Stimulated activated CD4-positive, alpha-beta T cell treated with anti-CD3 and anti-CD28 coated beads, TNF-alpha, amount 100 ng/mL, for 48 hours (primary cell): ENCODE measurements at regions not wholly inside any gene's neighbourhood (a gene's known extent, or its start where the extent isn't known, plus 50 kb on each side); places are given as distances from the start of the nearest gene placed in this dataset.

Source experiments
- DNase-seq, 3 donors: peaks; one replicate each; pipeline ENCODE4 v3.0.0-alpha.2; 2020; ENCODE audit warnings: low read depth in 3 of 3

GRCh38 chr2:219692521-219692920, 65.1 kb downstream of the SLC4A3 start:
- no peak for DNase-seq

GRCh38 chr2:219695145-219695709, 67.8 kb downstream of the SLC4A3 start:
- no peak for DNase-seq

GRCh38 chr2:219697811-219698747, 70.6 kb downstream of the SLC4A3 start:
- DNase-seq, result no peak

GRCh38 chr2:219698748-219699439, 71.5 kb downstream of the SLC4A3 start:
- DNase-seq, result no peak

DNA sequence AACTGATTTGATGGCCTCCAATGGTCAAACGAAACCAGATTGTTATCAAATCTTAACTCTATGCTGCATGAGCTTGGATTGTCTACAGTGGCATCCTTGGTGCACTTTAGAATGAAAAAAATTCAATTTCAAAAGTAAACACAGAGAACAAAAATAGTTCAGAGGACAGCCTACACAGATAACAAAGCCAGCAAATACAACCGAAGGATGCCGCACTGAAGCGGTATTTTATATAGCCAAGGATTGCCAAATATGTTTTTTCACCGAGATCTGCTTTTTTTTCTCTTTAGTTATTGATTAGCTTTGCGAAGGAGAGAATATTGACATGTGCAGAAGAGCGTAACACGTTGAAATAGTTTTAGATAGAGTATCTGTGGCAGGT, 72.0 kb downstream of the SLC4A3 start:
- no peak for DNase-seq

GRCh38 chr2:219701847-219702634, 74.6 kb downstream of the SLC4A3 start:
- no peak for DNase-seq

DNA sequence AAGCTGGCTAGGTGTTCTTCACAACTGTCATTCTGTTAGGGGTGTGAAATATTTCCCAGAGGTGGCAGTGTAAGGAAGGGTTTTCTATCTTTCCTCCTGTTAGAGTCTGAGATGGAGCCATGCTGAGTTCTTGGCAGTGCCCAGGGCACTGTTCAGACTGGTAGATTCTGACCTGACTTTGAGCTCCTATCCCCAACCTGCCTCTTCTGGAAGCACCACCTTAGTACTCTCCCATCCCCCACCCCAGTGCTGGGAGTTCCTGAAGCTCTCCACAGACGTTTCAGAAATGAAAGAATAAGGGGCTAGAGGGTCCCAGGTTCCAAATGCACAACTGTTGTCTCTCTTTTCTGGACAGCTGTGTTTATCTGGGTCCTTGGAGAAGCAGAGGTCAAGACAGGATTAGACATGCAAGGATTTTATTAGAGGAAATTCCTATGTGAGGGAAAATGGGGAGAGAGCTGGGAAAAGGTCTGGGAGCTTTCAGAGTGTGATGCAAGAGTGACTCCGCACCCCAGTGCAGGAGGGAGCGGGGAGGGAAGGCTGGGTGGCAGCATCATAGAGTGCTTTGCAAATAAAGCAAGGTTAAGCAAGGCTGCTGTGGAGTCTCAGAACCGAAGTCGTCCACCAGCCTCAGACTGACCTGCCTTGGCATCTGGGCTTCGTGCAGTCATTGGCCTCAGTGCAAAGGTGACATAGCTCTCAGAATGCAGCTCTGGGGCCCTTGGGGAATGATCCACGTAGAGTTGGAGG, 75.5 kb downstream of the SLC4A3 start:
- no peak for DNase-seq

DNA sequence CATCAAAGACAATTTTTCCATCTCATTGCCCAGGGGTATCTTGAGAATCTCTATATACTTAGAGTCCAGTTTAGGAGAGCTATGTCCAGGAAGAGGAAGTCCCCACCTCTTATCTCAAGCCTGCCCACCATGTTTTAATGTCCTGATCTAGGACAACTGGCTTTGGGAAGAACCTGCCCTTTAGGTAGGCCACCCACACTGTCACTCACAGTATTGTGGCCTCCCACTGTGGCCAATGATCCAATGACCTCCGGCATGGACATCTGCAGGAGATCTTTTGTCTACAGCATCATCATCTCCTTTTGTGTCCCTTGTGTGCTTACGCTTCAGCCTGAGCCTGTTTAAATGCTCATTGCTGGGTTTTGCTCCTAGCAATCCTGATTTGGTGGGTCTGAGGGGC, 77.4 kb downstream of the SLC4A3 start:
- no peak for DNase-seq

DNA sequence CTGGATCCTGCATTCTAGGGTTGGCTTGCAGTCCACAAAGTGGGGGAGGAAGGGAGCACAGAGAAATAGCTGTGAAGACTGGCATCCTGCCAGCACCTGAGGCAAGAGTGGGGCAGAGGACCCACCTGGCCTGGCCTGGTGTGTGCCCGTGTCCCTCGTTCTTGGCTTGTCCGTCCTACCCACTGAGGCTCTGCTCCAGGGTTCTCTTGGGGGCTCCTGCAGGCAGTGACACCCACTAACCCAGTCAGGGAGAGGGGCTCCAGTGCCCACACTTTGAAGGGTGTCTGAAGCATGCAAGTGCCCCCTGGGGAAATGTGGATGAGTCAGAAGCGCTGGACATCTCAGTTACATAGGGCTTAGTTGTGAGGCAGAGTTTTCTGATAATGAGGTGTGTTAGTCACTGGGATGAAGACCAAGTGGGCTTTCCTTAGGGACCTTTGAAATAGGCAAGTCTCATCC, 79.4 kb downstream of the SLC4A3 start:
- no peak for DNase-seq

- DNase-seq, result no peak
These were observed 80.3 kb downstream of the SLC4A3 start for GRCh38 chr2:219707496-219708285.

DNA sequence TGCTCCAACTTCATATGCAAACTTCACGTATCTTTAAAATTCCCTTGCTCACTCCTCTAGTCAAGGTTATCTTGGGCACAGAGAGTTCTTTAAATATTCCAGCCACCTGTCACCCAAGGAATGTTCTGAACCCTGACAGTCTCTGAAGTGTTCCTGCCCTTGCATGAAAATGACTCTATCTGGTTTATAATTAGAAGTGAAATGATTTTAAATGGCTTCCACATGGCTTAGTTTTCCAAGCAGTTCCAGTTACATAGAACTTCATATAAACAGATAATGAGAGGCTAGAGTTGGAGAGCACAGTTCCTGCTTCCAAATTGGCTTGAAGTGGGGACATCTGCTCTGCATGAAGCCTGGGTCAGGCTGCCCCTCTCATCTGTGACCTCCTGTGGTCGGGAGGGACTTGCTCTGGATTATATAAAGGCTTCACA, 81.9 kb downstream of the SLC4A3 start:
- DNase-seq, result no peak

DNA sequence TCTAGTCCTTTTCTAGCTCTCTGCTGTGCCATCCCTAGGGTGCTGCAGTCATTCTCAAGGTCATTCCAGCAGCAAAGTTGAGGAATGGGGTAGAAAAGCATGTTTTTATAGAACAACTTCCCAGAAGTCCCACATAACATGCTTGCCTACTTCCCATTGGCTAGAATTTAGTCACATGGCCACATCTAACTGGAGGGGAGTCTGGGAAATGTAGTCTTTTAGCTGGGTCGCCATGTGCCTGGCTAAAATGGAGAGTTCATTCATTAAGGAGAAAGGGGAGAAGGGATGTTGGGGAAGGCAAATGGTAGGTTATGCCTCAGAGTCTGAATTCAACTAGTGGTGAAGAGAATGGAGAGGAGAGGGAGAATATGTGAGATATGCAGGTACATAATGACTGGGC, 85.7 kb downstream of the SLC4A3 start:
- no peak for DNase-seq

DNA sequence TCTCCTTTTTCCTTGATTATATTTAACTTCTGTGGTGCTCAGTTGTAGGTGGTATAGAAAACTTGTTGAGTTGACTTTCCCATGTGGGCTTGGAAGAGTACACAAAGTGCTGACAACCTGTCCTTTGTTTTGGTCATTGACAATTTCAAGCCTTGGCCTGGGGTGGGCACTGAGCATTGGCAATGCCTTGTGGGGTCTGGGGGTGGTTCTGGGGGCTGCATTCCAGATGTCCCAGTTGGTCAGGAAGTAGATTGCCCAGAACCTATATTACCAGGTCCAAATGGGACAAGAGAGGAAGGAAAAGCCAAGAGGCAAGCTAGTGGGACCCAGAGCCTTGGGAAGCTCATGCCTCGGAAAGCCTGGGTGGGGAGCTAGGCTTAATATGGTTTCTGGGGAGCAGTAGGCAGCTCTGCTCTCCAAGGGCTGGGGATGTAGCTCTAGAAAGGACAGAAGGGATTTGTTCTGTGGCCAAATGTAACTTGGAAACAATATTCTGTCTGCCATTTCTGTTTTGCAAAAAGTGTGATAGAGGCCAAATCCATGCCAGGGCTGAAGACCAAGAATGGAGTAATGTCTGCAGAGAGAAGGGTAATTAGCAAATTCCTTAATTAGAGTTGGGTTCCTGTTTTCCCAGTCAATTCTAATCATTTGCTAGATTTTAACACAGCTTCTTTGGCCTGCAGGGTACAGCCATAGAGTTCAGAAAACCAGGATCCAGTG, 87.4 kb downstream of the SLC4A3 start:
- no peak for DNase-seq

DNA sequence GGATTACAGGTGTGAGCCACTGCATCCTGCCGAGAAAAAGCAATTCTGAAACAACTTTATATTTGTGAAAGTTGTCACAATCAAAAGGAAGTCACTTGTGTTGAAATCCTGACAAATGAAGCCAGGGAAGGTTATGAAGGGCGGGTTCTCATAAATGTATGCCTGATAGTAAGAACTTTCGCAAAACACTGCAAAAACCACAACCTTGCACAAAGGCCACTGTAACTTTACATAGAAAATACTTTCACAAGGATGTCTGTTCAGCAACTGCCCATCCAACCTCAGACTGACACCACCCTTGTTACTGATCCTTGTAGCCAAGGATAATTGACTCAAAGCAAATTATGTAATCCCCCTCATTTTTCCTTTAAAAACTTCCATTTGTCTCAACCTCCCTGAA, 90.6 kb downstream of the SLC4A3 start:
- DNase-seq, result no peak

- no peak for DNase-seq
These were observed 92.1 kb downstream of the SLC4A3 start for GRCh38 chr2:219719521-219719920.

DNA sequence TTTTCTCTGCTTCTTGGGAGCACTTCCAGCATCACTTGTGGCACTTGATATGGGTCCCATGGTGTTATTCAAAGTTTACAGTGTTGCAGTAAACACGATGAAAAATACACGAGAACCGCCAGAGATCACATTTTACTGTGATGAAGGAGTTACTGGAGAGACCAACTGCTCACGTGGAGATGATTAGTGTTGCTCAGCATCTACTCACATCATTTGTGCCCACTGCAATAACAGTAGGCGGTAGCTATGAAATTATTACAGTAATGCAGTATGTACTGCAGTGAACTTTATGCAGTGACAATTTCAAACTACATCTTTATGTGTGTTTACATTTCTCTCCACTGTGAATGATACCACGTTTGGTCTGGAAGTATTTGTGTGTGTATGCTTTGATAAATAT, 93.5 kb downstream of the SLC4A3 start:
- no peak for DNase-seq

- DNase-seq, result no peak
These were observed 94.9 kb downstream of the SLC4A3 start for GRCh38 chr2:219722276-219722879.

- no peak for DNase-seq
These were observed 95.9 kb downstream of the SLC4A3 start for GRCh38 chr2:219723311-219723710.

- no peak for DNase-seq
These were observed 97.2 kb downstream of the SLC4A3 start for GRCh38 chr2:219724628-219725027.
